ENCODE measurements at regions not wholly inside any gene's neighbourhood (a gene's known extent, or its start where the extent isn't known, plus 50 kb on each side); places are given as distances from the start of the nearest gene placed in this dataset.

DNA sequence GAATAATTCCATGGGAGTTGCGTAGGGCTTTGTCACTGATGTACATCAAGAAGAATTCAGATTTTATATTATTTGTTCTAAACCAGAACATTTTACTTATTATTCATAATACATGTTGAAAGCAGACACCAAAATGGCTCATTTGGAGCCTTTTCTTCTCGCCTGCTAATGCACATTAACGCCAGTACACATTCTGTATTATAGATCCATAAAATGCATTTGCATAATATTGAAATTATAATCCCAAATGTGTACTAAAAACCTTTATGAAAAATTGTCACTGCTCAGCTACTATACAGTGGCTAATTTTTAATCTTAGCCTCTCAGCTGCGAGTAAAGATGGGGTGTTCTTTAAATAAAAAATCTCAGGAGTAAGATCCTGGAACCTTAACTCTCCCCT lies 452.2 kb upstream of the HNRNPA3 start:
- ChIA-PET POLR2A (no interaction called here), CTCF (no interaction called here)
- Histone ChIP-seq H3K9me3 (ENCODE audit: low read length) (no peaks in the 10 kb centered on the region), H3K27me3 (ENCODE audit: insufficient read depth, low read length, poor library complexity, severe bottlenecking) (no peaks in the 10 kb centered on the region), H3K27ac (ENCODE audit: low read depth, low read length) (no peak overlapping the region), H3K4me3 (ENCODE audit: low read length) (no peak overlapping the region), H3K4me1 (ENCODE audit: insufficient read depth, low read length) (no peaks in the 10 kb centered on the region), H3K36me3 (ENCODE audit: insufficient read depth, low read length) (no peaks in the 10 kb centered on the region)
- peaks cover 9 to 45% of the 10 kb centered on the region in 2 donors for H3K27me3 Mint-ChIP-seq
- no peaks in the 10 kb centered on the region for H3K4me1 Mint-ChIP-seq
- H3K9me3 Mint-ChIP-seq, result no peaks in the 10 kb centered on the region
- H3K4me3 Mint-ChIP-seq, result no peak overlapping the region
- no peak overlapping the region for H3K27ac Mint-ChIP-seq
- H3K36me3 Mint-ChIP-seq, result peaks cover 0 to 4% (median 0%) of the 10 kb centered on the region in 3 donors
- DNase-seq, result no peak

DNA sequence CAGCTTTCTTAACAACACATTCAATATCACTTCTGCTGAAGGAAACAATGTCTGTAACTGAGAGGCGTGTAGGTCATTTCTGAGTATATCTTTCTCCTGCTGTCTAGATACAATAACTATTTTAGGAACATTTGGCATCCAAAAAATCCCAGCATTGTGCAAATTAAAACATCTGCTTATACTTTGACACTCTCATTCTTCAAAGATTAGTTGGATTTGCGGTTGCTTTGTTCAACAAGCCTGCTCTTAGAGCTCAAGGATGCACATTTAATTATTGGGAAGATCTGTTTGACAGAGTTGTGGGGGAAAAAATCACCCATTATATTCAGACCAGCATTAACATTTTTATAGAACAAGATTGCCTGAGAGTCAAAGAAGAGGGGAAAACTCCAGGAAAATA lies 449.5 kb upstream of the HNRNPA3 start:
- H3K9me3 Mint-ChIP-seq, result no peaks in the 10 kb centered on the region
- Histone ChIP-seq H3K27ac (ENCODE audit: low read depth, low read length) (no peak overlapping the region), H3K9me3 (ENCODE audit: low read length) (no peaks in the 10 kb centered on the region), H3K27me3 (ENCODE audit: insufficient read depth, low read length, poor library complexity, severe bottlenecking) (no peaks in the 10 kb centered on the region), H3K4me1 (ENCODE audit: insufficient read depth, low read length) (no peaks in the 10 kb centered on the region), H3K36me3 (ENCODE audit: insufficient read depth, low read length) (no peaks in the 10 kb centered on the region), H3K4me3 (ENCODE audit: low read length) (no peak overlapping the region)
- ChIA-PET CTCF (interaction anchor here (1.2 kb wide), 1 partner anchor 10 kb away, joined by 3 read pairs; no protein-coding TSS in a partner anchor), POLR2A (no interaction called here)
- H3K27me3 Mint-ChIP-seq, result peaks cover 8 to 51% of the 10 kb centered on the region in 2 donors
- no peak overlapping the region for H3K4me3 Mint-ChIP-seq
- peaks cover 0 to 4% (median 0%) of the 10 kb centered on the region in 3 donors for H3K36me3 Mint-ChIP-seq
- no peak overlapping the region for H3K27ac Mint-ChIP-seq
- no peak for DNase-seq
- H3K4me1 Mint-ChIP-seq, result no peaks in the 10 kb centered on the region

- no peaks in the 10 kb centered on the region for H3K27me3 ChIP-seq (ENCODE audit: insufficient read depth, low read length, poor library complexity, severe bottlenecking)
- CTCF ChIA-PET, result interaction anchor here (1.2 kb wide), 1 partner anchor 10 kb away, joined by 3 read pairs; no protein-coding TSS in a partner anchor
- peaks cover 8 to 51% of the 10 kb centered on the region in 2 donors for H3K27me3 Mint-ChIP-seq
- H3K27ac Mint-ChIP-seq, result no peak overlapping the region
- no peak for DNase-seq
- peaks cover 0 to 5% (median 4%) of the 10 kb centered on the region in 3 donors for H3K4me1 Mint-ChIP-seq
- peaks cover 0 to 5% (median 0%) of the 10 kb centered on the region in 3 donors for H3K36me3 Mint-ChIP-seq
- H3K36me3 ChIP-seq (ENCODE audit: insufficient read depth, low read length), result no peaks in the 10 kb centered on the region
- H3K9me3 ChIP-seq (ENCODE audit: low read length), result no peaks in the 10 kb centered on the region
- no peak overlapping the region for H3K4me3 Mint-ChIP-seq
- H3K27ac ChIP-seq (ENCODE audit: low read depth, low read length), result no peak overlapping the region
- H3K9me3 Mint-ChIP-seq, result peaks cover 0 to 2% (median 0%) of the 10 kb centered on the region in 5 donors
- POLR2A ChIA-PET, result no interaction called here
- H3K4me1 ChIP-seq (ENCODE audit: insufficient read depth, low read length), result no peaks in the 10 kb centered on the region
- H3K4me3 ChIP-seq (ENCODE audit: low read length), result no peak overlapping the region
Measured at GRCh38 chr2:176763851-176764404, 448.7 kb upstream of the HNRNPA3 start.

GRCh38 chr2:176764921-176765320 lies 447.7 kb upstream of the HNRNPA3 start:
- Histone ChIP-seq H3K27ac (ENCODE audit: low read depth, low read length) (no peak overlapping the region), H3K4me3 (ENCODE audit: low read length) (no peak overlapping the region), H3K4me1 (ENCODE audit: insufficient read depth, low read length) (no peaks in the 10 kb centered on the region), H3K36me3 (ENCODE audit: insufficient read depth, low read length) (no peaks in the 10 kb centered on the region), H3K27me3 (ENCODE audit: insufficient read depth, low read length, poor library complexity, severe bottlenecking) (no peaks in the 10 kb centered on the region), H3K9me3 (ENCODE audit: low read length) (no peaks in the 10 kb centered on the region)
- ChIA-PET CTCF (no interaction called here), POLR2A (no interaction called here)
- Mint-ChIP-seq H3K36me3 (peaks cover 0 to 12% (median 0%) of the 10 kb centered on the region in 3 donors), H3K27me3 (peaks cover 15 to 53% of the 10 kb centered on the region in 2 donors), H3K9me3 (peaks cover 0 to 3% (median 0%) of the 10 kb centered on the region in 5 donors), H3K4me1 (peaks cover 1 to 5% (median 5%) of the 10 kb centered on the region in 3 donors), H3K27ac (no peak overlapping the region), H3K4me3 (no peak overlapping the region)
- DNase-seq, result no peak

DNA sequence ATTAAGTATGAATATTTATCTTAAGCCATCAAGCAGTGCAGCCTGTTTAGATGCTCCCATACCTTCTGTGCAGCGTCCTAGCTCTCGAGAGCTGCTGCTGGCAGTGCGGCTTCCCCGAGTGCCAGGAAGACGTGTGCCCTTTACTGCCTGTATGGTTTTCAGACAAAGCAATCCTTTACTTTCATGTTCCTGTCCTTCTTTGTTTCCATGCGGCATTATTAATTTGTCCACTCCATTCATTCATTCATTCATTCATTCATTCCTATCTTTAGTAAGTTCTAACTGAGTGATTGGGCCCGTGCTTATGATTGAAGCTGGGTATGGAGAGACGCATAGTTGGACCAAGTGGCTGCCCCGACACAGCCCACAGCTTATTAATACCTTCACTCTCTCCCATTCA lies 446.6 kb upstream of the HNRNPA3 start:
- peaks cover 20 to 51% of the 10 kb centered on the region in 2 donors for H3K27me3 Mint-ChIP-seq
- peaks cover 1 to 5% (median 5%) of the 10 kb centered on the region in 3 donors for H3K4me1 Mint-ChIP-seq
- ChIA-PET CTCF (no interaction called here), POLR2A (no interaction called here)
- Histone ChIP-seq H3K27me3 (ENCODE audit: insufficient read depth, low read length, poor library complexity, severe bottlenecking) (no peaks in the 10 kb centered on the region), H3K9me3 (ENCODE audit: low read length) (no peaks in the 10 kb centered on the region), H3K4me1 (ENCODE audit: insufficient read depth, low read length) (no peaks in the 10 kb centered on the region), H3K27ac (ENCODE audit: low read depth, low read length) (no peak overlapping the region), H3K4me3 (ENCODE audit: low read length) (no peak overlapping the region), H3K36me3 (ENCODE audit: insufficient read depth, low read length) (no peaks in the 10 kb centered on the region)
- no peak overlapping the region for H3K4me3 Mint-ChIP-seq
- peaks cover 0 to 6% (median 0%) of the 10 kb centered on the region in 5 donors for H3K9me3 Mint-ChIP-seq
- no peak overlapping the region for H3K27ac Mint-ChIP-seq
- peaks cover 0 to 12% (median 0%) of the 10 kb centered on the region in 3 donors for H3K36me3 Mint-ChIP-seq
- no peak for DNase-seq

DNA sequence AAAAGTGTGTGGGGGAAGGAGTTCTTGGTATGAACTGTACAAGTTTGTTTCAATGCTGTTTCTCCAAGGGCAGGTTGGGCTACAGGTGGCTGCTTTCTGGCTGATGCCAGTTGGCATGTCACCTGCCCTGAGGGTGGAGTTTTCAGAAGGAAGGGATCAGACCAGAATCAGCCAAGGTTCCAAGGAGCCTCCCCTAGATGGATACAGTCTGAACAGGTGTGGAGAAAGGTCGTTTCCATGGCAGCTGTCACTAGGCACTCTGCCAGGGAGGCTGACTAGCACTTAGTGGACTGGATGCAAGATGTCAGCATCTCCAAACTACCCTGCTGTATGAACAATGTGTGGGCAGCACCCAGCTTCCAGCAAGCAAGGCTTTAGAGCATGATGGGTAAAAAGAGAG lies 444.4 kb upstream of the HNRNPA3 start:
- Histone ChIP-seq H3K36me3 (ENCODE audit: insufficient read depth, low read length) (no peaks in the 10 kb centered on the region), H3K4me3 (ENCODE audit: low read length) (no peak overlapping the region), H3K27ac (ENCODE audit: low read depth, low read length) (no peak overlapping the region), H3K9me3 (ENCODE audit: low read length) (no peaks in the 10 kb centered on the region), H3K27me3 (ENCODE audit: insufficient read depth, low read length, poor library complexity, severe bottlenecking) (no peaks in the 10 kb centered on the region), H3K4me1 (ENCODE audit: insufficient read depth, low read length) (no peaks in the 10 kb centered on the region)
- peaks cover 0 to 21% (median 2%) of the 10 kb centered on the region in 3 donors for H3K36me3 Mint-ChIP-seq
- H3K27me3 Mint-ChIP-seq, result peaks cover 20 to 41% of the 10 kb centered on the region in 2 donors
- POLR2A ChIA-PET, result no interaction called here
- H3K27ac Mint-ChIP-seq, result no peak overlapping the region
- DNase-seq, result no peak
- CTCF ChIA-PET, result no interaction called here
- H3K4me1 Mint-ChIP-seq, result peaks cover 1 to 5% (median 5%) of the 10 kb centered on the region in 3 donors
- H3K4me3 Mint-ChIP-seq, result no peak overlapping the region
- peaks cover 0 to 18% (median 7%) of the 10 kb centered on the region in 5 donors for H3K9me3 Mint-ChIP-seq

DNA sequence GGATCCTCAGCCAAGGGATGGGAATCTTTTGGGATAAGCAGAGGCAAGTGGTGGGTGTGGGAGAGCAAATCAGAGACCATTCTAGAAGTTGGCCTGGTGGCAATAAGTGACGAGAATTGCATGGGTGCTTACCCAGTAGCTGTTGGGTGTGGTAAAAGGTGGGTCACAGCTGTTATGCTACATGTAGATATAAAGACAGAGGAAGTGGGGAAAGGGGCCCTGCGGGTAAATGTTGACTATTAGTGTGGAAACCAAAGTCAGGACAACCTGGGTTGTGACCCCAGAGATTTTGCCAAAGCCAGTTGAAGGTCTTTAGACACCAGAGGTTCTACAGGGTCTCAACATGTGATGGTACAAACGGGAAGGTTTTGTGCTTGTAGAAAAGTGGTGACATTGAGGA lies 443.6 kb upstream of the HNRNPA3 start:
- no peak overlapping the region for H3K4me3 ChIP-seq (ENCODE audit: low read length)
- ChIA-PET POLR2A (no interaction called here), CTCF (no interaction called here)
- H3K36me3 ChIP-seq (ENCODE audit: insufficient read depth, low read length), result no peaks in the 10 kb centered on the region
- DNase-seq, result no peak
- no peaks in the 10 kb centered on the region for H3K4me1 ChIP-seq (ENCODE audit: insufficient read depth, low read length)
- Mint-ChIP-seq H3K4me3 (no peak overlapping the region), H3K4me1 (peaks cover 1 to 5% (median 5%) of the 10 kb centered on the region in 3 donors), H3K36me3 (peaks cover 0 to 29% (median 2%) of the 10 kb centered on the region in 3 donors), H3K27me3 (peaks cover 21 to 35% of the 10 kb centered on the region in 2 donors), H3K9me3 (peaks cover 0 to 27% (median 12%) of the 10 kb centered on the region in 5 donors), H3K27ac (no peak overlapping the region)
- no peaks in the 10 kb centered on the region for H3K27me3 ChIP-seq (ENCODE audit: insufficient read depth, low read length, poor library complexity, severe bottlenecking)
- H3K27ac ChIP-seq (ENCODE audit: low read depth, low read length), result no peak overlapping the region
- no peaks in the 10 kb centered on the region for H3K9me3 ChIP-seq (ENCODE audit: low read length)

DNA sequence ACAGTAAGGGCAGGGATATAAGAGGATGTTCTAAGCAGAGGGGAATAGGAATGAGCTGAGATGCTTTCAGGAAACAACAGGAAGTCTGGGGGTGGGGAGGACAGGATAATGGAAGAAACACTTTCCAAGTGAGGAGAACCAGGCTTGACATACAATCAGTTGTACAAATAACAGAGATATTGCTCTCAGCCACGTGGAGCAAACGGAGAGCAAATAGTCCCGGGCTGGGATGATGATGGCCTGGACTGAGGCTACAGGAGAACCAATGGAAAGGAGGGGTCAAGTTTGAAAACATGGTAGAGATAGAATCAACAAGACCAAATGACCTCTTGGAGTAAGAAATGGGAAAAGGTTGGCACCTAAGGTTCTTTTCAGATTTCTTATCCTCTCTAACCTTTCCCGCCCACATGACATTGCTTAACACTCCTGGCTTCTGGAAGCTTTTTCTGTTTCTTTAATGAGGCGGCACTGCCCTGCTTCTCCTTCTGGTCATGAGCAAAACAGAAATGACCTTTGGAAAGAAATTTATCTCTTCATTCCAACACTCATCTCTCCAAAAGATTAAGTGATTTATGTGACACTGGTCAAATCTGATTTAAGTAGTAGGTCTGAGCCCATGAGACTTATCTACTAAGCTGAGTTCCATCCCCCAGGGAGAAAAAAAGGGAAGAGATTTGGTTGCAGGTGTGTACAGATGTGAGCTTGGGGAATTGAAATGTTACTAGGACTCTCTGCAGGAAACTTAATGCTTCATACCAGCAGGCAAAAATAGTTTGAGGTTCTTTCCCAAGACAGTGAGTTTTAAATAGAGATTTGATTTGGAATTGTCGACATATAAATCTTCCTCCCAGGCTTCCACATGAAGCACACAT lies 442.9 kb upstream of the HNRNPA3 start:
- H3K36me3 Mint-ChIP-seq, result peaks cover 0 to 29% (median 2%) of the 10 kb centered on the region in 3 donors

More for the DNA sequence above, 442.9 kb upstream of the HNRNPA3 start:
- Histone ChIP-seq H3K4me3 (ENCODE audit: low read length) (no peak overlapping the region), H3K27me3 (ENCODE audit: insufficient read depth, low read length, poor library complexity, severe bottlenecking) (no peaks in the 10 kb centered on the region), H3K36me3 (ENCODE audit: insufficient read depth, low read length) (no peaks in the 10 kb centered on the region), H3K4me1 (ENCODE audit: insufficient read depth, low read length) (no peaks in the 10 kb centered on the region), H3K9me3 (ENCODE audit: low read length) (no peaks in the 10 kb centered on the region), H3K27ac (ENCODE audit: low read depth, low read length) (no peak overlapping the region)
- Mint-ChIP-seq H3K27ac (no peak overlapping the region), H3K4me1 (peaks cover 1 to 5% (median 5%) of the 10 kb centered on the region in 3 donors), H3K9me3 (peaks cover 0 to 30% (median 12%) of the 10 kb centered on the region in 5 donors), H3K4me3 (no peak overlapping the region), H3K27me3 (peaks cover 25 to 28% of the 10 kb centered on the region in 2 donors)
- no peak for DNase-seq
- CTCF ChIA-PET, result no interaction called here
- POLR2A ChIA-PET, result no interaction called here
